DOHH2 (cell line): ENCODE measurements at regions not wholly inside any gene's neighbourhood (a gene's known extent, or its start where the extent isn't known, plus 50 kb on each side); places are given as distances from the start of the nearest gene placed in this dataset.

Source experiments
- EZH2phosphoT487 ChIP-seq: fragments of 200-600 bp; sonication (generic); IDR thresholded peaks from 2 replicates; pipeline ENCODE4 v1.6.1; 2017; ENCODE audit warnings: borderline replicate concordance, mild to moderate bottlenecking, antibody characterized with exemption, low read length, moderate library complexity, mixed read lengths
- TF ChIP-seq, protein P1 (sequence below): fragments of 200-600 bp; sonication (generic); IDR thresholded peaks from one replicate; pipeline ENCODE4 v1.5.1; 2014; ENCODE audit warnings: antibody characterized with exemption, mild to moderate bottlenecking, low read depth, low read length; ENCODE audit not compliant: poor library complexity, severe bottlenecking

DNA sequence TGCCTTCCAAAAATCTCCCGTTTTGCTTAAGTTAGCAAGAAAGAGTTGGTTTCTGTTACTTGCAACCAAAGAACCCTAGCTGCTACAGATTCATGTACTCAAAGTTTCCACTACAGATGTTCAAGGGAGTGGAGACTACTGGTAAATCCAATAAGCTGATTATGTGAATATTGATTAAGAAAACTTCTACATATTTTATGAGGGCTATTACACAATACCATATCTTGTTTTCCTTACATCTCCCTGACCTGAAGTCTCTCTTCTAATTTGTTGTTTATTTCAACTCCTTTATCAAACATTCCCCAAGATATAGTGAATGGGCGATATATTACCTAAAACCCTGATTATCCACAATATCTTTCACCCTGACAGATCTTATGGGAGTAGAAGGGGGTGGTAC lies 164.4 kb upstream of the PLXNC1 start:
- TF ChIP-seq, protein P1, sequence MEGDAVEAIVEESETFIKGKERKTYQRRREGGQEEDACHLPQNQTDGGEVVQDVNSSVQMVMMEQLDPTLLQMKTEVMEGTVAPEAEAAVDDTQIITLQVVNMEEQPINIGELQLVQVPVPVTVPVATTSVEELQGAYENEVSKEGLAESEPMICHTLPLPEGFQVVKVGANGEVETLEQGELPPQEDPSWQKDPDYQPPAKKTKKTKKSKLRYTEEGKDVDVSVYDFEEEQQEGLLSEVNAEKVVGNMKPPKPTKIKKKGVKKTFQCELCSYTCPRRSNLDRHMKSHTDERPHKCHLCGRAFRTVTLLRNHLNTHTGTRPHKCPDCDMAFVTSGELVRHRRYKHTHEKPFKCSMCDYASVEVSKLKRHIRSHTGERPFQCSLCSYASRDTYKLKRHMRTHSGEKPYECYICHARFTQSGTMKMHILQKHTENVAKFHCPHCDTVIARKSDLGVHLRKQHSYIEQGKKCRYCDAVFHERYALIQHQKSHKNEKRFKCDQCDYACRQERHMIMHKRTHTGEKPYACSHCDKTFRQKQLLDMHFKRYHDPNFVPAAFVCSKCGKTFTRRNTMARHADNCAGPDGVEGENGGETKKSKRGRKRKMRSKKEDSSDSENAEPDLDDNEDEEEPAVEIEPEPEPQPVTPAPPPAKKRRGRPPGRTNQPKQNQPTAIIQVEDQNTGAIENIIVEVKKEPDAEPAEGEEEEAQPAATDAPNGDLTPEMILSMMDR, result no peak
- TF ChIP-seq EZH2phosphoT487, result no peak
